ENCODE measurements at regions not wholly inside any gene's neighbourhood (a gene's known extent, or its start where the extent isn't known, plus 50 kb on each side); places are given as distances from the start of the nearest gene placed in this dataset.

GRCh38 chr20:11221046-11221445 lies 547.2 kb upstream of the JAG1 start:
- TF ChIP-seq CTCF (IDR thresholded peaks at IDR 0.05) (no peak), POLR2A (IDR thresholded peaks at IDR 0.05; ENCODE audit: low read depth) (no peak), POLR2AphosphoS5 (IDR thresholded peaks at IDR 0.05) (no peak)
